Skeletal muscle satellite cell (primary cell): ENCODE measurements at regions not wholly inside any gene's neighbourhood (a gene's known extent, or its start where the extent isn't known, plus 50 kb on each side); places are given as distances from the start of the nearest gene placed in this dataset.

Experiments used
- H3K27me3 ChIP-seq: 2 replicates; pipeline ENCODE4 v1.7.0; 2013; ENCODE audit warnings: low read length; ENCODE audit not compliant: control insufficient read depth, insufficient read depth
- H3K36me3 ChIP-seq: 2 replicates; pipeline ENCODE4 v1.7.0; 2013; ENCODE audit warnings: mild to moderate bottlenecking, control low read depth, low read length; ENCODE audit not compliant: insufficient read depth
- H3K4me1 ChIP-seq: 2 replicates; pipeline ENCODE4 v1.7.0; 2013; ENCODE audit warnings: low read length; ENCODE audit not compliant: control insufficient read depth, insufficient read depth
- H3K4me2 ChIP-seq: 2 replicates; pipeline ENCODE4 v1.7.0; 2013; ENCODE audit warnings: mild to moderate bottlenecking, low read length
- H3K4me3 ChIP-seq: 2 replicates; pipeline ENCODE4 v1.7.0; 2013; ENCODE audit warnings: low read length
- H3K9ac ChIP-seq: 2 replicates; pipeline ENCODE4 v1.7.0; 2013; ENCODE audit warnings: mild to moderate bottlenecking, low read depth, low read length, moderate library complexity
- H3K9me3 ChIP-seq: replicated peaks from 2 replicates; pipeline ENCODE4 v1.7.0; 2013; ENCODE audit warnings: mild to moderate bottlenecking, control low read depth, low read length

- Histone ChIP-seq H3K4me3 (no peak overlapping the region), H3K4me2 (no peak overlapping the region), H3K9me3 (no peaks in the 10 kb centered on the region), H3K9ac (no peak overlapping the region), H3K4me1 (peaks cover 28% of the 10 kb centered on the region), H3K27me3 (no peaks in the 10 kb centered on the region), H3K36me3 (no peaks in the 10 kb centered on the region)
Measured at GRCh38 chr6:11922901-11923300, 89.2 kb upstream of the HIVEP1 start.

GRCh38 chr6:11921751-11922150, 90.4 kb upstream of the HIVEP1 start:
- peak overlapping the region; percentile 70 for H3K9ac ChIP-seq
- no peaks in the 10 kb centered on the region for H3K27me3 ChIP-seq
- H3K4me2 ChIP-seq = no peak overlapping the region
- H3K4me3 ChIP-seq = no peak overlapping the region
- H3K4me1 ChIP-seq = peaks cover 30% of the 10 kb centered on the region
- H3K9me3 ChIP-seq = no peaks in the 10 kb centered on the region
- H3K36me3 ChIP-seq = no peaks in the 10 kb centered on the region

- Histone ChIP-seq H3K9ac (peak overlapping the region; percentile 70), H3K4me1 (peaks cover 30% of the 10 kb centered on the region), H3K36me3 (no peaks in the 10 kb centered on the region), H3K4me3 (no peak overlapping the region), H3K9me3 (no peaks in the 10 kb centered on the region), H3K4me2 (peak overlapping the region; percentile 24), H3K27me3 (no peaks in the 10 kb centered on the region)
Measured at GRCh38 chr6:11921017-11921438, 91.1 kb upstream of the HIVEP1 start.

- Histone ChIP-seq H3K9ac (no peak overlapping the region), H3K4me3 (no peak overlapping the region), H3K4me1 (peaks cover 30% of the 10 kb centered on the region), H3K4me2 (no peak overlapping the region), H3K27me3 (no peaks in the 10 kb centered on the region), H3K9me3 (no peaks in the 10 kb centered on the region), H3K36me3 (no peaks in the 10 kb centered on the region)
Measured at GRCh38 chr6:11920566-11920965, 91.5 kb upstream of the HIVEP1 start.

GRCh38 chr6:11919771-11920440, 92.2 kb upstream of the HIVEP1 start:
- Histone ChIP-seq H3K9me3 (no peaks in the 10 kb centered on the region), H3K36me3 (no peaks in the 10 kb centered on the region), H3K9ac (no peak overlapping the region), H3K4me2 (no peak overlapping the region), H3K4me1 (peaks cover 30% of the 10 kb centered on the region), H3K27me3 (no peaks in the 10 kb centered on the region), H3K4me3 (no peak overlapping the region)

GRCh38 chr6:11918739-11919605, 93.1 kb upstream of the HIVEP1 start:
- Histone ChIP-seq H3K4me1 (peaks cover 30% of the 10 kb centered on the region), H3K4me2 (peak overlapping the region; percentile 44), H3K4me3 (no peak overlapping the region), H3K9me3 (no peaks in the 10 kb centered on the region), H3K36me3 (no peaks in the 10 kb centered on the region), H3K27me3 (no peaks in the 10 kb centered on the region), H3K9ac (peak overlapping the region; percentile 42)

GRCh38 chr6:11917951-11918738, 94.0 kb upstream of the HIVEP1 start:
- no peaks in the 10 kb centered on the region for H3K9me3 ChIP-seq
- no peaks in the 10 kb centered on the region for H3K27me3 ChIP-seq
- H3K4me3 ChIP-seq = no peak overlapping the region
- H3K36me3 ChIP-seq = no peaks in the 10 kb centered on the region
- peak overlapping the region; percentile 44 for H3K4me2 ChIP-seq
- no peak overlapping the region for H3K9ac ChIP-seq
- H3K4me1 ChIP-seq = peaks cover 30% of the 10 kb centered on the region

- Histone ChIP-seq H3K9me3 (no peaks in the 10 kb centered on the region), H3K9ac (no peak overlapping the region), H3K27me3 (no peaks in the 10 kb centered on the region), H3K36me3 (no peaks in the 10 kb centered on the region), H3K4me1 (no peaks in the 10 kb centered on the region), H3K4me2 (no peak overlapping the region), H3K4me3 (no peak overlapping the region)
Measured at GRCh38 chr6:11912420-11912819, 99.7 kb upstream of the HIVEP1 start.

- H3K4me1 ChIP-seq = no peaks in the 10 kb centered on the region
- H3K36me3 ChIP-seq = no peaks in the 10 kb centered on the region
- H3K9ac ChIP-seq = no peak overlapping the region
- H3K4me3 ChIP-seq = no peak overlapping the region
- no peak overlapping the region for H3K4me2 ChIP-seq
- H3K27me3 ChIP-seq = no peaks in the 10 kb centered on the region
- no peaks in the 10 kb centered on the region for H3K9me3 ChIP-seq
Measured at GRCh38 chr6:11911538-11911937, 100.6 kb upstream of the HIVEP1 start.

GRCh38 chr6:11909696-11910132, 102.4 kb upstream of the HIVEP1 start:
- Histone ChIP-seq H3K9me3 (no peaks in the 10 kb centered on the region), H3K27me3 (no peaks in the 10 kb centered on the region), H3K4me2 (no peak overlapping the region), H3K36me3 (no peaks in the 10 kb centered on the region), H3K4me1 (no peaks in the 10 kb centered on the region), H3K4me3 (no peak overlapping the region), H3K9ac (no peak overlapping the region)

- no peaks in the 10 kb centered on the region for H3K27me3 ChIP-seq
Measured at GRCh38 chr6:11908436-11909105, 103.5 kb upstream of the HIVEP1 start.

More at GRCh38 chr6:11908436-11909105, 103.5 kb upstream of the HIVEP1 start:
- no peaks in the 10 kb centered on the region for H3K9me3 ChIP-seq
- H3K4me1 ChIP-seq = no peaks in the 10 kb centered on the region
- H3K4me3 ChIP-seq = no peak overlapping the region
- no peak overlapping the region for H3K4me2 ChIP-seq
- H3K36me3 ChIP-seq = no peaks in the 10 kb centered on the region
- no peak overlapping the region for H3K9ac ChIP-seq
